ENCODE measurements at regions not wholly inside any gene's neighbourhood (a gene's known extent, or its start where the extent isn't known, plus 50 kb on each side); places are given as distances from the start of the nearest gene placed in this dataset.

- TF ChIP-seq CTCF (IDR thresholded peaks at IDR 0.05): no peak
Observed at GRCh38 chr14:58738189-58738836, 100.6 kb downstream of the DACT1 start.

GRCh38 chr14:58738876-58739275 lies 101.1 kb downstream of the DACT1 start:
- no peak for TF ChIP-seq CTCF (IDR thresholded peaks at IDR 0.05)

- no peak for TF ChIP-seq CTCF (IDR thresholded peaks at IDR 0.05)
Observed at GRCh38 chr14:58739674-58740073, 101.9 kb downstream of the DACT1 start.

GRCh38 chr14:58740379-58740935 lies 102.7 kb downstream of the DACT1 start:
- TF ChIP-seq CTCF (IDR thresholded peaks at IDR 0.05): no peak

GRCh38 chr14:58744801-58745394 lies 107.1 kb downstream of the DACT1 start:
- no peak for TF ChIP-seq CTCF (IDR thresholded peaks at IDR 0.05)

- TF ChIP-seq CTCF (IDR thresholded peaks at IDR 0.05): no peak
Observed at GRCh38 chr14:58746261-58746660, 108.5 kb downstream of the DACT1 start.

- no peak for TF ChIP-seq CTCF (IDR thresholded peaks at IDR 0.05)
Observed at GRCh38 chr14:58746701-58747100, 108.9 kb downstream of the DACT1 start.

Measured in LNCAP (cell line).